Mesenchymal stem cell (in vitro differentiated cells and primary cell): ENCODE measurements at regions not wholly inside any gene's neighbourhood (a gene's known extent, or its start where the extent isn't known, plus 50 kb on each side); places are given as distances from the start of the nearest gene placed in this dataset.

ENCODE experiments used
- DNase-seq: peaks from one replicate; pipeline ENCODE4 v3.0.0-alpha.2; 2013
- H2AFZ ChIP-seq: one replicate; pipeline ENCODE4 v1.6.1; 2013; ENCODE audit warnings: low read depth, mild to moderate bottlenecking, control low read depth, inconsistent platforms, low read length, moderate library complexity
- H2AK5ac ChIP-seq: 2 replicates; pipeline ENCODE4 v1.6.1; 2013; ENCODE audit warnings: low read length, moderate library complexity, mild to moderate bottlenecking, inconsistent platforms; ENCODE audit not compliant: severe bottlenecking
- H2BK120ac ChIP-seq: one replicate; pipeline ENCODE4 v1.6.1; 2013; ENCODE audit warnings: low read depth, mild to moderate bottlenecking, inconsistent platforms, low read length, moderate library complexity
- H2BK12ac ChIP-seq, 2 experiments: one replicate each; pipeline ENCODE4 v1.6.1; 2013; ENCODE audit warnings: inconsistent platforms in 2 of 2, low read length in 2 of 2, mild to moderate bottlenecking in 2 of 2, moderate library complexity in 2 of 2, control low read depth in 1 of 2
- H2BK15ac ChIP-seq: one replicate; pipeline ENCODE4 v1.6.1; 2013; ENCODE audit warnings: mild to moderate bottlenecking, low read depth, inconsistent platforms; ENCODE audit not compliant: poor library complexity, severe bottlenecking
- H2BK5ac ChIP-seq: 2 replicates; pipeline ENCODE4 v1.6.1; 2013; ENCODE audit warnings: low read depth, mild to moderate bottlenecking, low read length, control low read depth, inconsistent platforms; ENCODE audit not compliant: poor library complexity, severe bottlenecking
- H3K14ac ChIP-seq, 2 experiments: one replicate each; pipeline ENCODE4 v1.6.1; 2013; ENCODE audit warnings: inconsistent platforms in 2 of 2, low read length in 2 of 2, control low read depth in 1 of 2, mild to moderate bottlenecking in 1 of 2, moderate library complexity in 1 of 2
- H3K18ac ChIP-seq, 2 experiments: one replicate each; pipeline ENCODE4 v1.6.1; 2013; ENCODE audit warnings: inconsistent platforms in 2 of 2, low read length in 2 of 2, control low read depth in 1 of 2, low read depth in 1 of 2, mild to moderate bottlenecking in 1 of 2
- H3K23ac ChIP-seq, 2 experiments: one replicate each; pipeline ENCODE4 v1.6.1; 2013; ENCODE audit warnings: inconsistent platforms in 2 of 2, low read length in 2 of 2, mild to moderate bottlenecking in 2 of 2, moderate library complexity in 2 of 2, control low read depth in 1 of 2
- H3K27ac ChIP-seq: 2 replicates; pipeline ENCODE4 v1.5.1; 2013; ENCODE audit warnings: mild to moderate bottlenecking, moderate library complexity, low read length, control low read depth, inconsistent platforms; ENCODE audit not compliant: poor library complexity, severe bottlenecking
- H3K27me3 ChIP-seq, 2 experiments: 2 replicates each; pipeline versions ENCODE4 v1.6.1 to v1.7.0; 2013; ENCODE audit warnings: low read length in 2 of 2, mild to moderate bottlenecking in 2 of 2, moderate library complexity in 2 of 2, control low read depth in 1 of 2, inconsistent platforms in 1 of 2; ENCODE audit not compliant: control insufficient read depth in 1 of 2, insufficient read depth in 1 of 2
- H3K36me3 ChIP-seq, 2 experiments: 2 replicates each; pipeline versions ENCODE4 v1.6.1 to v1.7.0; 2013; ENCODE audit warnings: low read length in 2 of 2, control low read depth in 1 of 2, inconsistent platforms in 1 of 2, low read depth in 1 of 2, mild to moderate bottlenecking in 1 of 2; ENCODE audit not compliant: insufficient read depth in 2 of 2, control insufficient read depth in 1 of 2
- H3K4ac ChIP-seq, 2 experiments: one replicate each; pipeline ENCODE4 v1.6.1; 2013; ENCODE audit warnings: inconsistent platforms in 2 of 2, low read length in 2 of 2, mild to moderate bottlenecking in 2 of 2, moderate library complexity in 2 of 2, control low read depth in 1 of 2, low read depth in 1 of 2
- H3K4me1 ChIP-seq: 2 replicates; pipeline ENCODE4 v1.6.1; 2013; ENCODE audit warnings: low read depth, low read length, control low read depth; ENCODE audit not compliant: control insufficient read depth, insufficient read depth
- H3K4me2 ChIP-seq: 2 replicates; pipeline ENCODE4 v1.6.1; 2013; ENCODE audit warnings: low read length, mild to moderate bottlenecking, inconsistent platforms; ENCODE audit not compliant: poor library complexity, severe bottlenecking
- H3K4me3 ChIP-seq, 2 experiments: 2 replicates each; pipeline versions ENCODE4 v1.5.1 to v1.7.0; 2013; ENCODE audit warnings: low read length in 2 of 2, mild to moderate bottlenecking in 2 of 2, control low read depth in 1 of 2, low read depth in 1 of 2; ENCODE audit not compliant: insufficient read depth in 1 of 2
- H3K79me1 ChIP-seq: replicated peaks from 2 replicates; pipeline ENCODE4 v1.6.1; 2013; ENCODE audit warnings: mild to moderate bottlenecking, control low read depth, low read length, inconsistent platforms; ENCODE audit not compliant: poor library complexity, severe bottlenecking
- H3K9ac ChIP-seq: 2 replicates; pipeline ENCODE4 v1.7.0; 2013; ENCODE audit warnings: mild to moderate bottlenecking, low read length, moderate library complexity
- H3K9me3 ChIP-seq: 2 replicates; pipeline ENCODE4 v1.7.0; 2013; ENCODE audit warnings: mild to moderate bottlenecking, low read length; ENCODE audit not compliant: control insufficient read depth
- H4K8ac ChIP-seq: one replicate; pipeline ENCODE4 v1.6.1; 2013; ENCODE audit warnings: inconsistent platforms, mild to moderate bottlenecking, low read length, moderate library complexity
- H4K91ac ChIP-seq: one replicate; pipeline ENCODE4 v1.6.1; 2013; ENCODE audit warnings: mild to moderate bottlenecking, low read length, inconsistent platforms
- WGBS: methylation state at CpG from one replicate; pipeline ENCODE4 v1.1.7; 2013; ENCODE audit warnings: mixed read lengths; 5-methylcytosine and 5-hydroxymethylcytosine counted together

GRCh38 chr3:162678941-162679340, 1182.3 kb downstream of the OTOL1 start:
- H2AK5ac ChIP-seq, result no peak overlapping the region
- no peak overlapping the region for H3K18ac ChIP-seq
- no peaks in the 10 kb centered on the region for H3K36me3 ChIP-seq
- H3K14ac ChIP-seq, result no peak overlapping the region
- no peak overlapping the region for H3K27ac ChIP-seq
- no peaks in the 10 kb centered on the region for H3K4me1 ChIP-seq
- no peak overlapping the region for H2BK120ac ChIP-seq
- no peaks in the 10 kb centered on the region for H3K79me1 ChIP-seq
- no peak overlapping the region for H3K23ac ChIP-seq
- H3K27me3 ChIP-seq, result no peaks in the 10 kb centered on the region
- WGBS, result no CpG with 5 or more reads among the region's 2 CpGs
- H3K4me3 ChIP-seq, result no peak overlapping the region
- no peak overlapping the region for H2AFZ ChIP-seq
- no peak overlapping the region for H3K4ac ChIP-seq
- H3K9me3 ChIP-seq, result no peaks in the 10 kb centered on the region
- H3K9ac ChIP-seq, result no peak overlapping the region
- no peak overlapping the region for H2BK12ac ChIP-seq
- no peak overlapping the region for H3K4me2 ChIP-seq
- no peak overlapping the region for H2BK5ac ChIP-seq
- no peak overlapping the region for H4K91ac ChIP-seq
- H2BK15ac ChIP-seq, result no peak overlapping the region
- DNase-seq, result no peak
- no peak overlapping the region for H4K8ac ChIP-seq

DNA sequence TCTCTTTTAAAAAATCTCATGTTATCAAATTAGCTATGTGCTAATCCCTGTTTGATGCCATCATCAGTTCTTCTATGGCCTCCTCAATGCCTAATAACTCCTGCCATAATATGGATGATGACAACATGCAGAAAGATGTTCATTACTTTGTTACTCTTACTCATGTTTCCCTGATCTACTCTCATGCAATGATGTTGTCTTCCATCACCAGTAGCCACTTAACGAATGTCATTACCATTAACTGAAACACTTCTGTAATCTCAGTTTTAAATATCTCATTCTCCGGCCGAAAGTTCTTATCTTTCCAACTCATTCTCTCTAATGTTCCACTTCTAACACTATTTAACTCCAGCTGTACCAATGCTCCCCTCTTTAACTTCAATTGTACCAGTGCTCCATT, 1187.7 kb downstream of the OTOL1 start:
- no peak overlapping the region for H3K4me2 ChIP-seq
- H2AK5ac ChIP-seq, result no peak overlapping the region
- WGBS, result 58% methylated on average over 3 of the region's 3 CpGs
- no peaks in the 10 kb centered on the region for H3K4me1 ChIP-seq
- H3K23ac ChIP-seq, result no peak overlapping the region
- DNase-seq, result no peak
- H2BK5ac ChIP-seq, result no peak overlapping the region
- H3K9me3 ChIP-seq, result no peaks in the 10 kb centered on the region
- H3K9ac ChIP-seq, result no peak overlapping the region
- H3K14ac ChIP-seq, result no peak overlapping the region
- no peak overlapping the region for H2BK120ac ChIP-seq
- H3K18ac ChIP-seq, result no peak overlapping the region
- H2BK12ac ChIP-seq, result no peak overlapping the region
- H2BK15ac ChIP-seq, result no peak overlapping the region
- no peaks in the 10 kb centered on the region for H3K79me1 ChIP-seq
- H3K27ac ChIP-seq, result no peak overlapping the region
- H3K4me3 ChIP-seq, result no peak overlapping the region
- no peaks in the 10 kb centered on the region for H3K27me3 ChIP-seq
- H3K36me3 ChIP-seq, result no peaks in the 10 kb centered on the region
- H2AFZ ChIP-seq, result no peak overlapping the region
- no peak overlapping the region for H4K8ac ChIP-seq
- H3K4ac ChIP-seq, result no peak overlapping the region
- no peak overlapping the region for H4K91ac ChIP-seq

DNA sequence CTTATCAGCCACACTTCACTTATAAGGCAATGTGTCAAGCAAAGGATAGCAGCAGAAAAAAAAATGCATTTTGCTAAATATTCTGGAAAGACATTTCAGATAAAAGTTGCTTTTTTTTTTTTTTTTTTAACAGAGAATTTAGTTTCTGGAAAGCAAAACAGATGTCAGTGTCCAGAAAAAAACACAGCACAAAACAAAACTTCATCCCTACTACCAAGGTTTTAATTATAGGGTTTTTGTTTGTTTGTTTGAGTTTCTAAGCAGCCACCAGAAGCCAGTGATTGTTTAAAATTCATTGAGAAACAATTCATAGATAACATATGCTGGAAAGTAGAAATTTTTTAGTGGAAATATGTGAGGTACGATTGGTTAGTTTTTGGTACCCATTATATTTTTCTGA, 1202.7 kb downstream of the OTOL1 start:
- no peak overlapping the region for H4K8ac ChIP-seq
- H3K27me3 ChIP-seq, result no peaks in the 10 kb centered on the region
- H3K36me3 ChIP-seq, result no peaks in the 10 kb centered on the region
- no peaks in the 10 kb centered on the region for H3K79me1 ChIP-seq
- H3K4me1 ChIP-seq, result no peaks in the 10 kb centered on the region
- no peak overlapping the region for H2AK5ac ChIP-seq
- H3K4ac ChIP-seq, result no peak overlapping the region
- H3K18ac ChIP-seq, result no peak overlapping the region
- H3K4me2 ChIP-seq, result no peak overlapping the region
- H3K9me3 ChIP-seq, result no peaks in the 10 kb centered on the region
- no peak overlapping the region for H3K4me3 ChIP-seq
- no peak overlapping the region for H3K27ac ChIP-seq
- no peak overlapping the region for H2BK5ac ChIP-seq
- H2BK15ac ChIP-seq, result no peak overlapping the region
- no peak overlapping the region for H3K14ac ChIP-seq
- no peak overlapping the region for H2AFZ ChIP-seq
- no peak overlapping the region for H4K91ac ChIP-seq
- H2BK12ac ChIP-seq, result no peak overlapping the region
- H3K9ac ChIP-seq, result no peak overlapping the region
- peak; percentile 21 for DNase-seq
- no CpG with 5 or more reads among the region's 1 CpG for WGBS
- H3K23ac ChIP-seq, result no peak overlapping the region
- H2BK120ac ChIP-seq, result no peak overlapping the region

- Histone ChIP-seq H2BK5ac (no peak overlapping the region), H3K4me3 (no peak overlapping the region), H3K27me3 (no peaks in the 10 kb centered on the region), H2AK5ac (no peak overlapping the region), H4K91ac (no peak overlapping the region), H4K8ac (no peak overlapping the region), H3K18ac (no peak overlapping the region), H2AFZ (no peak overlapping the region), H3K9me3 (no peaks in the 10 kb centered on the region), H3K9ac (no peak overlapping the region), H3K4me1 (no peaks in the 10 kb centered on the region), H3K4ac (no peak overlapping the region), H3K14ac (no peak overlapping the region), H3K27ac (no peak overlapping the region), H2BK15ac (no peak overlapping the region), H2BK120ac (no peak overlapping the region), H3K36me3 (no peaks in the 10 kb centered on the region), H3K23ac (no peak overlapping the region), H2BK12ac (no peak overlapping the region), H3K79me1 (no peaks in the 10 kb centered on the region), H3K4me2 (no peak overlapping the region)
- 100% methylated on average over 1 of the region's 4 CpGs for WGBS
- DNase-seq, result no peak
These were observed 1204.6 kb downstream of the OTOL1 start for GRCh38 chr3:162701211-162701610.
